Heart left ventricle (tissue), 16 donors: ENCODE measurements at regions not wholly inside any gene's neighbourhood (a gene's known extent, or its start where the extent isn't known, plus 50 kb on each side); places are given as distances from the start of the nearest gene placed in this dataset.
A peak's percentile ranks its signal among the peaks of the same experiment; 100 is the strongest.
"Not testable (repeated sequence)": the region's sequence is repeated elsewhere in the genome, so short reads cannot be mapped to it uniquely, and the experiment has no call there.

Experiments
- ATAC-seq, 4 donors: fragments of 200-7000 bp; cut with Tn5 transposase; one replicate each; pipeline ENCODE4 v1.9.1; 2020 to 2022; ENCODE audit warnings: moderate library complexity in 4 of 4, mild to moderate bottlenecking in 3 of 4, moderate number of reproducible peaks in 1 of 4
- DNase-seq, 5 donors: peaks; one replicate each; pipeline ENCODE4 v3.0.0-alpha.2; 2020
- H3K27ac ChIP-seq, 12 donors: fragments of 200-600 bp; sonication (generic) in 4 of 12; one replicate each; pipeline versions ENCODE4 v1.5.0 to v1.8.0; 2016 to 2022; ENCODE audit warnings: mild to moderate bottlenecking in 2 of 12
- H3K27me3 ChIP-seq, 9 donors: fragments of 200-600 bp; sonication (generic) in 2 of 9; one replicate each; pipeline versions ENCODE4 v1.5.1 to v1.8.0; 2016 to 2022; ENCODE audit warnings: mild to moderate bottlenecking in 3 of 9
- H3K36me3 ChIP-seq, 9 donors: fragments of 200-600 bp; sonication (generic) in 2 of 9; one replicate each; pipeline versions ENCODE4 v1.5.0 to v1.8.0; 2018 to 2022; ENCODE audit warnings: mild to moderate bottlenecking in 2 of 9
- H3K4me1 ChIP-seq, 12 donors: fragments of 200-600 bp; sonication (generic) in 4 of 12; one replicate each; pipeline versions ENCODE4 v1.5.0 to v1.8.0; 2016 to 2022; ENCODE audit warnings: mild to moderate bottlenecking in 3 of 12
- H3K4me3 ChIP-seq, 12 donors: fragments of 200-600 bp; sonication (generic) in 4 of 12; one replicate each; pipeline versions ENCODE4 v1.5.0 to v1.8.0; 2017 to 2022; ENCODE audit warnings: mild to moderate bottlenecking in 9 of 12, moderate library complexity in 4 of 12
- H3K9me3 ChIP-seq, 12 donors: fragments of 200-600 bp; sonication (generic) in 4 of 12; one replicate each; pipeline versions ENCODE4 v1.5.0 to v1.8.0; 2016 to 2022; ENCODE audit warnings: mild to moderate bottlenecking in 1 of 12
- CTCF ChIP-seq, 12 donors: fragments of 200-600 bp; sonication (generic) in 4 of 12; IDR thresholded peaks; one replicate each; pipeline versions ENCODE4 v1.5.0 to v1.8.0; 2018 to 2022; ENCODE audit warnings: antibody characterized with exemption in 12 of 12, mild to moderate bottlenecking in 5 of 12
- POLR2A ChIP-seq, 2 donors: fragments of 450-650 bp; IDR thresholded peaks; one replicate each; pipeline ENCODE4 v1.6.1; 2017; ENCODE audit warnings: antibody characterized with exemption in 2 of 2, mild to moderate bottlenecking in 2 of 2, moderate library complexity in 2 of 2
- WGBS, 4 donors: extraction: QIAGEN DNeasy Blood & Tissue Kit in 2 of 4; methylation state at CpG; one replicate each; pipeline versions ENCODE4 v1.1.5 to v1.1.7; 2013 to 2018; 5-methylcytosine and 5-hydroxymethylcytosine counted together
- intact Hi-C, 10 donors: fragments of 100-400 bp; cut with DNase I; formaldehyde crosslinking; loops; one replicate each; pipeline versions ENCODE4 v1.11.1 to v1.14.2; 2022
- donor health status: ischemic (EF 13 %, LVEDD 7.1; RV severe dilation, severe dysfunction).
- donor health status: healthy with polysubstance abuse.
- donor health status: DM: no; HTN: yes; CAD: no.
- donor health status: DM: no; HTN: no; CAD: no.
- donor health status: ischemic (EF 25% LVEDD 6.9; RV normal size, moderate dysfunction).
- donor health status: ischemic (EF 25% LVEDD 5.7; RV mildly dilated, moderate dysfunction).
- donor health status: healthy.
- donor health status: DM: yes; HTN: yes; CAD: no.
- donor health status: ischemic (EF 35%, LVEDD 5.7; RV mildly dilated, moderate dysfunction).
- donor health status: nonischemic (EF 11% LVEDD 7.7; RV severe dilation, severe dysfunction).
- donor health status: DM: yes; HTN: yes; CAD: no.
- donor health status: PGD.
- donor health status: ischemic (EF 29% LVEDD 5.4; RV normal size, mild dysfunction).
- donor health status: nonischemic (EF 23%, LVEDD 6.1; RV moderate dilation, normal function).

GRCh38 chr1:234790333-234790732, 180.4 kb upstream of the IRF2BP2 start:
- H3K36me3 ChIP-seq, H3K9me3 ChIP-seq, H3K27ac ChIP-seq, H3K4me1 ChIP-seq, intact Hi-C loops, H3K4me3 ChIP-seq, DNase-seq, ATAC-seq: not testable (repeated sequence)
- peaks cover 0 to 10% (median 0%) of the 10 kb centered on the region in 9 donors for H3K27me3 ChIP-seq
- no CpG with 5 or more reads among the region's 1 CpG for WGBS, 4 donors

GRCh38 chr1:234787011-234787584, 177.1 kb upstream of the IRF2BP2 start:
- H3K4me1 ChIP-seq, DNase-seq, H3K36me3 ChIP-seq, H3K27ac ChIP-seq, intact Hi-C loops, H3K9me3 ChIP-seq, H3K4me3 ChIP-seq: not testable (repeated sequence)
- peak; percentile 36 to 74 (median 45) for ATAC-seq
- H3K27me3 ChIP-seq = peaks cover 0 to 19% (median 0%) of the 10 kb centered on the region in 9 donors
- 58 to 77% (median 68%) methylated on average over 4 to 8 of the region's 8 CpGs for WGBS, 4 donors

- Histone ChIP-seq H3K27me3 (peaks cover 0 to 31% (median 0%) of the 10 kb centered on the region in 9 donors), H3K27ac (peak overlapping the region in 1 of 12 donors; percentile 21)
- H3K36me3 ChIP-seq, H3K4me3 ChIP-seq, intact Hi-C loops, DNase-seq, H3K4me1 ChIP-seq, H3K9me3 ChIP-seq: not testable (repeated sequence)
- 50 to 75% (median 71%) methylated on average over 1 to 8 of the region's 8 CpGs; no CpG with 5 or more reads in 1 of the 4 donors for WGBS, 4 donors
- ATAC-seq = peak in 1 of 4 donors; percentile 10
These were observed 175.9 kb upstream of the IRF2BP2 start for GRCh38 chr1:234785922-234786321.

GRCh38 chr1:234785471-234785919, 175.5 kb upstream of the IRF2BP2 start:
- peak in 3 of 4 donors; percentile 16 to 65 (median 28) for ATAC-seq
- H3K4me1 ChIP-seq, H3K4me3 ChIP-seq, intact Hi-C loops, H3K36me3 ChIP-seq, DNase-seq, H3K9me3 ChIP-seq: not testable (repeated sequence)
- Histone ChIP-seq H3K27ac (peak overlapping the region in 1 of 12 donors; percentile 21), H3K27me3 (peaks cover 0 to 35% (median 3%) of the 10 kb centered on the region in 9 donors)
- 74 to 80% (median 77%) methylated on average over 5 to 9 of the region's 9 CpGs for WGBS, 4 donors

GRCh38 chr1:234784108-234784507, 174.1 kb upstream of the IRF2BP2 start:
- intact Hi-C loops, ATAC-seq, H3K36me3 ChIP-seq, H3K27ac ChIP-seq, H3K9me3 ChIP-seq, DNase-seq, H3K4me1 ChIP-seq, H3K4me3 ChIP-seq: not testable (repeated sequence)
- peaks cover 0 to 49% (median 12%) of the 10 kb centered on the region in 9 donors for H3K27me3 ChIP-seq
- 67 to 88% (median 81%) methylated on average over 2 of the region's 2 CpGs for WGBS, 4 donors

- Histone ChIP-seq H3K9me3 (no peaks in the 10 kb centered on the region), H3K4me1 (peaks cover 0 to 15% (median 0%) of the 10 kb centered on the region in 12 donors), H3K4me3 (no peak overlapping the region), H3K27ac (no peak overlapping the region), H3K36me3 (no peaks in the 10 kb centered on the region), H3K27me3 (peaks cover 0 to 62% (median 17%) of the 10 kb centered on the region in 9 donors)
- TF ChIP-seq CTCF (IDR thresholded peaks at IDR 0.05) = no peak
- TF ChIP-seq POLR2A (IDR thresholded peaks at IDR 0.05) = no peak
- WGBS, 4 donors = 62 to 72% (median 69%) methylated on average over 2 of the region's 2 CpGs
- DNase-seq = no peak
- ATAC-seq = no peak
- intact Hi-C loops = no loop called here
These were observed 172.8 kb upstream of the IRF2BP2 start for GRCh38 chr1:234782791-234783190.
